NCI-H2081 (cell line): ENCODE measurements at regions not wholly inside any gene's neighbourhood (a gene's known extent, or its start where the extent isn't known, plus 50 kb on each side); places are given as distances from the start of the nearest gene placed in this dataset.
"Not testable (repeated sequence)": the region's sequence is repeated elsewhere in the genome, so short reads cannot be mapped to it uniquely, and the experiment has no call there.

Source experiments
- DNase-seq, 2 experiments: peaks; one replicate each; lab custom pipeline; 2025; lab: John Stamatoyannopoulos, UW

- not testable (repeated sequence) for DNase-seq
Observed at GRCh38 chr9:97248252-97248651, 59.2 kb upstream of the CCDC180 start.

GRCh38 chr9:97243606-97244005, 63.9 kb upstream of the CCDC180 start:
- no peak for DNase-seq

- DNase-seq: not testable (repeated sequence)
Observed at GRCh38 chr9:97241430-97241829, 66.0 kb upstream of the CCDC180 start.

GRCh38 chr9:97237951-97238889, 69.2 kb upstream of the CCDC180 start:
- DNase-seq: peak; percentile 62 to 91

- no peak for DNase-seq
Observed at GRCh38 chr9:97237311-97237786, 70.1 kb upstream of the CCDC180 start.

- not testable (repeated sequence) for DNase-seq
Observed at GRCh38 chr9:97233009-97233400, 74.5 kb upstream of the CCDC180 start.

- DNase-seq: not testable (repeated sequence)
Observed at GRCh38 chr9:97232060-97233008, 75.1 kb upstream of the CCDC180 start.

GRCh38 chr9:97222393-97222792, 85.1 kb upstream of the CCDC180 start:
- peak; percentile 15 to 45 for DNase-seq

- peak; percentile 29 to 61 for DNase-seq
Observed at GRCh38 chr9:97221478-97222355, 85.7 kb upstream of the CCDC180 start.

GRCh38 chr9:97220894-97221477, 86.5 kb upstream of the CCDC180 start:
- DNase-seq: no peak

- DNase-seq: not testable (repeated sequence)
Observed at GRCh38 chr9:97220396-97220795, 87.1 kb upstream of the CCDC180 start.

- DNase-seq: not testable (repeated sequence)
Observed at GRCh38 chr9:97219443-97220140, 87.9 kb upstream of the CCDC180 start.

- DNase-seq: not testable (repeated sequence)
Observed at GRCh38 chr9:97215127-97215526, 92.3 kb upstream of the CCDC180 start.

GRCh38 chr9:97214556-97214955, 92.9 kb upstream of the CCDC180 start:
- DNase-seq: not testable (repeated sequence)

GRCh38 chr9:97199683-97200082, 107.8 kb upstream of the CCDC180 start:
- DNase-seq: not testable (repeated sequence)

- DNase-seq: not testable (repeated sequence)
Observed at GRCh38 chr9:97193767-97194166, 113.7 kb upstream of the CCDC180 start.

- DNase-seq: no peak
Observed at GRCh38 chr9:97188545-97188944, 118.9 kb upstream of the CCDC180 start.

- not testable (repeated sequence) for DNase-seq
Observed at GRCh38 chr9:97187706-97188105, 119.8 kb upstream of the CCDC180 start.

- DNase-seq: no peak
Observed at GRCh38 chr9:97186493-97186892, 121.0 kb upstream of the CCDC180 start.

- not testable (repeated sequence) for DNase-seq
Observed at GRCh38 chr9:97182532-97182931, 124.9 kb upstream of the CCDC180 start.
